BJ (cell line): ENCODE measurements at regions not wholly inside any gene's neighbourhood (a gene's known extent, or its start where the extent isn't known, plus 50 kb on each side); places are given as distances from the start of the nearest gene placed in this dataset.

Experiments used
- CTCF ChIA-PET: fragments of 350-600 bp; formaldehyde crosslinking; extraction: SDS; loops from one replicate; lab custom pipeline; 2021; ENCODE audit warnings: antibody characterized with exemption, inconsistent platforms; lab: Yijun Ruan, JAX
- POLR2A ChIA-PET: fragments of 300-600 bp; sonication (Branson Sonifier 250); formaldehyde crosslinking; extraction: SDS; loops from one replicate; lab custom pipeline; 2021; ENCODE audit warnings: antibody characterized with exemption; lab: Charles Lee
- DNase-seq: peaks from one replicate; pipeline ENCODE4 v3.0.0-alpha.2; 2011; ENCODE audit warnings: low read depth
- H3K27me3 ChIP-seq: 2 replicates; pipeline ENCODE4 v1.6.0; 2011; ENCODE audit warnings: low read length; ENCODE audit not compliant: control insufficient read depth, insufficient read depth
- H3K36me3 ChIP-seq: 2 replicates; pipeline ENCODE4 v1.5.1; 2011; ENCODE audit warnings: low read length; ENCODE audit not compliant: control insufficient read depth, insufficient read depth
- H3K4me3 ChIP-seq: 2 replicates; pipeline ENCODE4 v1.5.1; 2011; ENCODE audit warnings: low read depth, mild to moderate bottlenecking, control low read depth, low read length
- CTCF ChIP-seq: IDR thresholded peaks from 2 replicates; pipeline ENCODE4 v1.5.1; 2011; ENCODE audit warnings: low read depth, mild to moderate bottlenecking, control low read depth, inconsistent platforms, low read length, moderate library complexity; ENCODE audit not compliant: insufficient read depth

- H3K4me3 ChIP-seq: no peak overlapping the region
- no peak for TF ChIP-seq CTCF
- no peaks in the 10 kb centered on the region; the same call in 1 of the 2 replicates for H3K27me3 ChIP-seq
- CTCF ChIA-PET: no interaction called here
- no peaks in the 10 kb centered on the region for H3K36me3 ChIP-seq
- POLR2A ChIA-PET: no interaction called here
- no peak for DNase-seq
Measured at GRCh38 chr10:3684891-3685290, 100.1 kb downstream of the KLF6 start.

- DNase-seq: no peak
- Histone ChIP-seq H3K4me3 (no peak overlapping the region), H3K27me3 (no peaks in the 10 kb centered on the region), H3K36me3 (no peaks in the 10 kb centered on the region)
- ChIA-PET POLR2A (no interaction called here), CTCF (no interaction called here)
- TF ChIP-seq CTCF: no peak
Measured at GRCh38 chr10:3683560-3683959, 101.4 kb downstream of the KLF6 start.

GRCh38 chr10:3682745-3683144, 102.3 kb downstream of the KLF6 start:
- DNase-seq: no peak
- ChIA-PET POLR2A (no interaction called here), CTCF (no interaction called here)
- H3K36me3 ChIP-seq: no peaks in the 10 kb centered on the region
- no peak for TF ChIP-seq CTCF
- H3K4me3 ChIP-seq: no peak overlapping the region
- H3K27me3 ChIP-seq: no peaks in the 10 kb centered on the region

GRCh38 chr10:3681642-3682554, 103.1 kb downstream of the KLF6 start:
- no peak overlapping the region for H3K4me3 ChIP-seq
- ChIA-PET CTCF (interaction anchor here (0.7 kb wide), 1 partner anchor 156 kb away, joined by 3 read pairs; no protein-coding TSS in a partner anchor), POLR2A (no interaction called here)
- H3K27me3 ChIP-seq: no peaks in the 10 kb centered on the region
- no peak for DNase-seq
- TF ChIP-seq CTCF: no peak
- H3K36me3 ChIP-seq: no peaks in the 10 kb centered on the region

GRCh38 chr10:3679950-3680629, 104.9 kb downstream of the KLF6 start:
- TF ChIP-seq CTCF: no peak
- H3K4me3 ChIP-seq: no peak overlapping the region
- no peaks in the 10 kb centered on the region for H3K27me3 ChIP-seq
- CTCF ChIA-PET: no interaction called here
- no peaks in the 10 kb centered on the region for H3K36me3 ChIP-seq
- POLR2A ChIA-PET: no interaction called here
- DNase-seq: no peak
